Calu3 (cell line): ENCODE measurements at regions not wholly inside any gene's neighbourhood (a gene's known extent, or its start where the extent isn't known, plus 50 kb on each side); places are given as distances from the start of the nearest gene placed in this dataset.

Source experiments
- BruUV-seq: library from RNA; stranded (reverse); fragments of 400-500 nt; replicated peaks from 2 replicates; lab custom pipeline; 2021; lab: Mats Ljungman, UMichigan
- CTCF ChIA-PET: fragments of 300-600 bp; sonication (Branson Sonifier 250); formaldehyde crosslinking; loops from one replicate; lab custom pipeline; 2022; ENCODE audit warnings: antibody characterized with exemption; lab: Charles Lee
- DNase-seq: peaks from one replicate; pipeline ENCODE4 v3.0.0; 2022
- H3K27ac Mint-ChIP-seq: one replicate; pipeline ENCODE4 v1.8.0; 2022; ENCODE audit warnings: mixed read lengths; ENCODE audit not compliant: unreplicated experiment
- H3K27me3 Mint-ChIP-seq: one replicate; pipeline ENCODE4 v1.8.0; 2022; ENCODE audit warnings: mixed read lengths; ENCODE audit not compliant: unreplicated experiment
- H3K36me3 Mint-ChIP-seq: one replicate; pipeline ENCODE4 v1.8.0; 2022; ENCODE audit warnings: mild to moderate bottlenecking, moderate library complexity, mixed read lengths; ENCODE audit not compliant: insufficient read depth, unreplicated experiment
- H3K4me1 Mint-ChIP-seq: one replicate; pipeline ENCODE4 v1.8.0; 2022; ENCODE audit warnings: mild to moderate bottlenecking, low read depth, mixed read lengths; ENCODE audit not compliant: unreplicated experiment
- H3K4me3 Mint-ChIP-seq: one replicate; pipeline ENCODE4 v1.8.0; 2022; ENCODE audit warnings: mild to moderate bottlenecking, low read depth, moderate library complexity, mixed read lengths; ENCODE audit not compliant: unreplicated experiment
- H3K9me3 Mint-ChIP-seq: one replicate; pipeline ENCODE4 v1.8.0; 2022; ENCODE audit warnings: low read depth, mixed read lengths; ENCODE audit not compliant: unreplicated experiment
- CTCF ChIP-seq: fragments of 200-600 bp; IDR thresholded peaks from one replicate; pipeline ENCODE4 v1.8.0; 2022; ENCODE audit warnings: antibody characterized with exemption; ENCODE audit not compliant: unreplicated experiment
- intact Hi-C: fragments of 100-400 bp; cut with micrococcal nuclease; formaldehyde crosslinking; loops from one replicate; pipeline ENCODE4 v1.10.0; 2022; ENCODE audit not compliant: unreplicated experiment

- no peak for TF ChIP-seq CTCF
- DNase-seq, result no peak
- H3K27ac Mint-ChIP-seq, result no peak overlapping the region
- H3K9me3 Mint-ChIP-seq, result no peaks in the 10 kb centered on the region
- CTCF ChIA-PET, result no interaction called here
- no peaks in the 10 kb centered on the region for H3K27me3 Mint-ChIP-seq
- H3K36me3 Mint-ChIP-seq, result no peaks in the 10 kb centered on the region
- H3K4me1 Mint-ChIP-seq, result no peaks in the 10 kb centered on the region
- no peak overlapping the region for H3K4me3 Mint-ChIP-seq
- intact Hi-C loops, result no loop called here
- BruUV-seq, result no TSS peak
These were observed 90.4 kb upstream of the MTNR1B start for GRCh38 chr11:92879086-92879485.

- H3K36me3 Mint-ChIP-seq, result no peaks in the 10 kb centered on the region
- no peaks in the 10 kb centered on the region for H3K4me1 Mint-ChIP-seq
- H3K27ac Mint-ChIP-seq, result no peak overlapping the region
- CTCF ChIA-PET, result no interaction called here
- H3K4me3 Mint-ChIP-seq, result no peak overlapping the region
- intact Hi-C loops, result loop anchor here (10.0 kb wide), 1 partner anchor 1446 kb away; no protein-coding TSS in a partner anchor
- H3K27me3 Mint-ChIP-seq, result no peaks in the 10 kb centered on the region
- H3K9me3 Mint-ChIP-seq, result no peaks in the 10 kb centered on the region
- no peak for DNase-seq
- TF ChIP-seq CTCF, result no peak
- no TSS peak for BruUV-seq
These were observed 89.1 kb upstream of the MTNR1B start for GRCh38 chr11:92880381-92880780.

- CTCF ChIA-PET, result no interaction called here
- intact Hi-C loops, result loop anchor here (10.0 kb wide), 1 partner anchor 1447 kb away; no protein-coding TSS in a partner anchor
- H3K4me1 Mint-ChIP-seq, result no peaks in the 10 kb centered on the region
- BruUV-seq, result no TSS peak
- H3K9me3 Mint-ChIP-seq, result no peaks in the 10 kb centered on the region
- DNase-seq, result no peak
- H3K36me3 Mint-ChIP-seq, result no peaks in the 10 kb centered on the region
- no peak for TF ChIP-seq CTCF
- no peak overlapping the region for H3K27ac Mint-ChIP-seq
- no peak overlapping the region for H3K4me3 Mint-ChIP-seq
- H3K27me3 Mint-ChIP-seq, result no peaks in the 10 kb centered on the region
These were observed 87.5 kb upstream of the MTNR1B start for GRCh38 chr11:92881940-92882450.

GRCh38 chr11:92882828-92883611, 86.4 kb upstream of the MTNR1B start:
- TF ChIP-seq CTCF, result no peak
- DNase-seq, result no peak
- CTCF ChIA-PET, result no interaction called here
- no peaks in the 10 kb centered on the region for H3K4me1 Mint-ChIP-seq
- intact Hi-C loops, result loop anchor here (10.0 kb wide), 1 partner anchor 1448 kb away; no protein-coding TSS in a partner anchor
- H3K27ac Mint-ChIP-seq, result no peak overlapping the region
- H3K9me3 Mint-ChIP-seq, result no peaks in the 10 kb centered on the region
- H3K4me3 Mint-ChIP-seq, result no peak overlapping the region
- no peaks in the 10 kb centered on the region for H3K36me3 Mint-ChIP-seq
- no peaks in the 10 kb centered on the region for H3K27me3 Mint-ChIP-seq
- BruUV-seq, result no TSS peak
